AG10803 (cell line): ENCODE measurements at regions not wholly inside any gene's neighbourhood (a gene's known extent, or its start where the extent isn't known, plus 50 kb on each side); places are given as distances from the start of the nearest gene placed in this dataset.

Experiments used
- DNase-seq: peaks from one replicate; pipeline ENCODE4 v3.0.0; 2010; ENCODE audit warnings: low read depth
- H3K4me3 ChIP-seq: 2 replicates; pipeline ENCODE4 v1.5.1; 2011; ENCODE audit warnings: mild to moderate bottlenecking, low read length, control low read depth
- CTCF ChIP-seq: conservative IDR thresholded peaks from 2 replicates; pipeline ENCODE4 v1.5.1; 2011; ENCODE audit warnings: mild to moderate bottlenecking, low read length, control low read depth, inconsistent platforms

GRCh38 chr1:117794073-117794472 is 135.3 kb downstream of the GDAP2 start:
- TF ChIP-seq CTCF = no peak
- peak; percentile 72 for DNase-seq
- H3K4me3 ChIP-seq = no peak overlapping the region

- DNase-seq = peak; percentile 81
- peak; percentile 25 for TF ChIP-seq CTCF
- no peak overlapping the region for H3K4me3 ChIP-seq
Observed at GRCh38 chr1:117795190-117795589, 134.2 kb downstream of the GDAP2 start.

GRCh38 chr1:117795792-117796191 is 133.6 kb downstream of the GDAP2 start:
- no peak for TF ChIP-seq CTCF
- H3K4me3 ChIP-seq = no peak overlapping the region
- no peak for DNase-seq

- DNase-seq = no peak
- no peak overlapping the region for H3K4me3 ChIP-seq
- no peak for TF ChIP-seq CTCF
Observed at GRCh38 chr1:117796226-117796625, 133.2 kb downstream of the GDAP2 start.

- TF ChIP-seq CTCF = no peak
- no peak overlapping the region for H3K4me3 ChIP-seq
- no peak for DNase-seq
Observed at GRCh38 chr1:117798550-117798949, 130.9 kb downstream of the GDAP2 start.

- TF ChIP-seq CTCF = no peak
- no peak overlapping the region for H3K4me3 ChIP-seq
- no peak for DNase-seq
Observed at GRCh38 chr1:117802531-117803257, 126.7 kb downstream of the GDAP2 start.

GRCh38 chr1:117803318-117803717 is 126.1 kb downstream of the GDAP2 start:
- DNase-seq = peak; percentile 55
- no peak overlapping the region for H3K4me3 ChIP-seq
- TF ChIP-seq CTCF = no peak
